ENCODE measurements at regions not wholly inside any gene's neighbourhood (a gene's known extent, or its start where the extent isn't known, plus 50 kb on each side); places are given as distances from the start of the nearest gene placed in this dataset.
A peak's percentile ranks its signal among the peaks of the same experiment; 100 is the strongest.
"Not testable (repeated sequence)": the region's sequence is repeated elsewhere in the genome, so short reads cannot be mapped to it uniquely, and the experiment has no call there.

GRCh38 chr2:75432761-75433361 lies 127.9 kb downstream of the EVA1A start:
- DNase-seq: no peak

- DNase-seq: no peak
These were observed 129.0 kb downstream of the EVA1A start for GRCh38 chr2:75431763-75432162.

GRCh38 chr2:75431276-75431675 lies 129.5 kb downstream of the EVA1A start:
- DNase-seq: no peak

GRCh38 chr2:75430449-75430848 lies 130.3 kb downstream of the EVA1A start:
- DNase-seq: not testable (repeated sequence)

GRCh38 chr2:75428646-75429443 lies 131.9 kb downstream of the EVA1A start:
- DNase-seq: no peak

GRCh38 chr2:75428060-75428459 lies 132.7 kb downstream of the EVA1A start:
- no peak for DNase-seq

- DNase-seq: no peak
These were observed 135.7 kb downstream of the EVA1A start for GRCh38 chr2:75424936-75425619.

- DNase-seq: no peak
These were observed 138.8 kb downstream of the EVA1A start for GRCh38 chr2:75421986-75422385.

GRCh38 chr2:75416420-75417342 lies 144.1 kb downstream of the EVA1A start:
- no peak for DNase-seq

GRCh38 chr2:75415731-75416130 lies 145.0 kb downstream of the EVA1A start:
- no peak for DNase-seq

- no peak for DNase-seq
These were observed 145.6 kb downstream of the EVA1A start for GRCh38 chr2:75415111-75415626.

- DNase-seq: no peak
These were observed 149.2 kb downstream of the EVA1A start for GRCh38 chr2:75411574-75411973.

- DNase-seq: no peak
These were observed 150.0 kb downstream of the EVA1A start for GRCh38 chr2:75410702-75411101.

- no peak for DNase-seq
These were observed 152.0 kb downstream of the EVA1A start for GRCh38 chr2:75408771-75409170.

GRCh38 chr2:75407038-75407530 lies 153.7 kb downstream of the EVA1A start:
- no peak for DNase-seq

- no peak for DNase-seq
These were observed 154.6 kb downstream of the EVA1A start for GRCh38 chr2:75406131-75406581.

GRCh38 chr2:75405000-75405399 lies 155.7 kb downstream of the EVA1A start:
- no peak for DNase-seq

GRCh38 chr2:75403991-75404428 lies 156.7 kb downstream of the EVA1A start:
- DNase-seq: peak; percentile 36

- no peak for DNase-seq
These were observed 164.4 kb downstream of the EVA1A start for GRCh38 chr2:75396314-75396713.

- DNase-seq: not testable (repeated sequence)
These were observed 166.0 kb downstream of the EVA1A start for GRCh38 chr2:75394764-75395163.

GRCh38 chr2:75390169-75390568 lies 170.6 kb downstream of the EVA1A start:
- DNase-seq: no peak

- DNase-seq: no peak
These were observed 171.5 kb downstream of the EVA1A start for GRCh38 chr2:75389271-75389670.
